GM18498 (cell line): ENCODE measurements at regions not wholly inside any gene's neighbourhood (a gene's known extent, or its start where the extent isn't known, plus 50 kb on each side); places are given as distances from the start of the nearest gene placed in this dataset.
"Not testable (repeated sequence)": the region's sequence is repeated elsewhere in the genome, so short reads cannot be mapped to it uniquely, and the experiment has no call there.

Source experiments
- ATAC-seq: cut with Tn5 transposase; IDR thresholded peaks from one replicate; pipeline ENCODE4 v1.9.1; 2021; ENCODE audit warnings: mild to moderate bottlenecking, moderate library complexity; ENCODE audit not compliant: unreplicated experiment

- no peak for ATAC-seq
Observed at GRCh38 chr16:76713191-76713590, 436.0 kb downstream of the CNTNAP4 start.

GRCh38 chr16:76716251-76716650 lies 439.1 kb downstream of the CNTNAP4 start:
- ATAC-seq = not testable (repeated sequence)

- ATAC-seq = no peak
Observed at GRCh38 chr16:76724181-76724580, 447.0 kb downstream of the CNTNAP4 start.

- ATAC-seq = no peak
Observed at GRCh38 chr16:76729525-76729924, 452.3 kb downstream of the CNTNAP4 start.

GRCh38 chr16:76732894-76733293 lies 455.7 kb downstream of the CNTNAP4 start:
- no peak for ATAC-seq

GRCh38 chr16:76741623-76742022 lies 449.4 kb upstream of the MON1B start:
- no peak for ATAC-seq

GRCh38 chr16:76748461-76749348 lies 442.3 kb upstream of the MON1B start:
- no peak for ATAC-seq

- no peak for ATAC-seq
Observed at GRCh38 chr16:76749780-76750375, 441.1 kb upstream of the MON1B start.

GRCh38 chr16:76755496-76755895 lies 435.5 kb upstream of the MON1B start:
- ATAC-seq = no peak

GRCh38 chr16:76756423-76756822 lies 434.6 kb upstream of the MON1B start:
- ATAC-seq = no peak

GRCh38 chr16:76756951-76757350 lies 434.0 kb upstream of the MON1B start:
- no peak for ATAC-seq

- ATAC-seq = no peak
Observed at GRCh38 chr16:76766538-76766937, 424.5 kb upstream of the MON1B start.

GRCh38 chr16:76768316-76768715 lies 422.7 kb upstream of the MON1B start:
- no peak for ATAC-seq

GRCh38 chr16:76768948-76769347 lies 422.0 kb upstream of the MON1B start:
- ATAC-seq = no peak

- ATAC-seq = no peak
Observed at GRCh38 chr16:76771216-76771615, 419.8 kb upstream of the MON1B start.

GRCh38 chr16:76777721-76778465 lies 413.1 kb upstream of the MON1B start:
- ATAC-seq = no peak

GRCh38 chr16:76780556-76780955 lies 410.4 kb upstream of the MON1B start:
- no peak for ATAC-seq

GRCh38 chr16:76784530-76784929 lies 406.5 kb upstream of the MON1B start:
- no peak for ATAC-seq

- ATAC-seq = no peak
Observed at GRCh38 chr16:76787394-76787793, 403.6 kb upstream of the MON1B start.

- ATAC-seq = no peak
Observed at GRCh38 chr16:76791151-76791550, 399.8 kb upstream of the MON1B start.

- no peak for ATAC-seq
Observed at GRCh38 chr16:76796416-76796815, 394.6 kb upstream of the MON1B start.

- no peak for ATAC-seq
Observed at GRCh38 chr16:76796978-76797377, 394.0 kb upstream of the MON1B start.
